CD8-positive, alpha-beta memory T cell (primary cell): ENCODE measurements at regions not wholly inside any gene's neighbourhood (a gene's known extent, or its start where the extent isn't known, plus 50 kb on each side); places are given as distances from the start of the nearest gene placed in this dataset.
"Not testable (repeated sequence)": the region's sequence is repeated elsewhere in the genome, so short reads cannot be mapped to it uniquely, and the experiment has no call there.

Experiments
- CTCF ChIA-PET: fragments of 350-600 bp; sonication (Branson Sonifier 250); formaldehyde crosslinking; loops from one replicate; lab custom pipeline; 2021; ENCODE audit warnings: antibody characterized with exemption; lab: Charles Lee
- POLR2A ChIA-PET: fragments of 350-600 bp; sonication (Branson Sonifier 250); formaldehyde crosslinking; loops from one replicate; lab custom pipeline; 2021; ENCODE audit warnings: antibody characterized with exemption; lab: Charles Lee
- DNase-seq, 5 donors: peaks; one replicate each; pipeline versions ENCODE4 v3.0.0 to v3.0.0-alpha.2; 2020 to 2022; ENCODE audit warnings: mixed read lengths in 1 of 5
- H3K27ac ChIP-seq: one replicate; pipeline ENCODE4 v1.7.0; 2013; ENCODE audit warnings: low read depth, mild to moderate bottlenecking, low read length, moderate library complexity
- H3K27me3 ChIP-seq: 2 replicates; pipeline ENCODE4 v1.7.0; 2013; ENCODE audit warnings: low read length, mild to moderate bottlenecking; ENCODE audit not compliant: insufficient read depth, poor library complexity, severe bottlenecking
- H3K36me3 ChIP-seq: 2 replicates; pipeline ENCODE4 v1.7.0; 2013; ENCODE audit warnings: mild to moderate bottlenecking, low read length, moderate library complexity; ENCODE audit not compliant: insufficient read depth
- H3K4me1 ChIP-seq: 2 replicates; pipeline ENCODE4 v1.7.0; 2013; ENCODE audit warnings: mild to moderate bottlenecking, low read length, moderate library complexity; ENCODE audit not compliant: insufficient read depth
- H3K4me3 ChIP-seq: 2 replicates; pipeline ENCODE4 v1.7.0; 2013; ENCODE audit warnings: mild to moderate bottlenecking, low read length
- H3K9me3 ChIP-seq: 2 replicates; pipeline ENCODE4 v1.7.0; 2013; ENCODE audit warnings: mild to moderate bottlenecking, low read length
- H3K27ac Mint-ChIP-seq, 8 donors: one replicate each; pipeline ENCODE4 v1.8.0; 2020 to 2021; ENCODE audit warnings: mixed read lengths in 8 of 8, mild to moderate bottlenecking in 6 of 8, inconsistent platforms in 3 of 8, moderate library complexity in 3 of 8
- H3K27me3 Mint-ChIP-seq, 2 donors: one replicate each; pipeline ENCODE4 v1.8.0; 2020 to 2021; ENCODE audit warnings: mixed read lengths in 2 of 2, mild to moderate bottlenecking in 1 of 2, moderate library complexity in 1 of 2
- H3K36me3 Mint-ChIP-seq, 3 donors: one replicate each; pipeline ENCODE4 v1.8.0; 2020 to 2021; ENCODE audit warnings: mixed read lengths in 3 of 3, inconsistent platforms in 1 of 3, mild to moderate bottlenecking in 1 of 3
- H3K4me1 Mint-ChIP-seq, 3 donors: one replicate each; pipeline ENCODE4 v1.8.0; 2020 to 2021; ENCODE audit warnings: mixed read lengths in 3 of 3, inconsistent platforms in 1 of 3, mild to moderate bottlenecking in 1 of 3
- H3K4me3 Mint-ChIP-seq, 7 donors: one replicate each; pipeline ENCODE4 v1.8.0; 2020 to 2021; ENCODE audit warnings: mixed read lengths in 7 of 7, mild to moderate bottlenecking in 6 of 7, moderate library complexity in 4 of 7, inconsistent platforms in 2 of 7
- H3K9me3 Mint-ChIP-seq, 5 donors: one replicate each; pipeline ENCODE4 v1.8.0; 2020 to 2022; ENCODE audit warnings: mixed read lengths in 5 of 5, mild to moderate bottlenecking in 3 of 5, moderate library complexity in 2 of 5, inconsistent platforms in 1 of 5

- H3K36me3 ChIP-seq: no peaks in the 10 kb centered on the region
- H3K27me3 ChIP-seq: no peaks in the 10 kb centered on the region
- Mint-ChIP-seq H3K4me3 (no peak overlapping the region), H3K27me3 (peaks cover 0 to 1% of the 10 kb centered on the region in 2 donors), H3K4me1 (no peaks in the 10 kb centered on the region), H3K27ac (no peak overlapping the region), H3K9me3 (peaks cover 0 to 4% (median 0%) of the 10 kb centered on the region in 5 donors), H3K36me3 (no peaks in the 10 kb centered on the region)
- H3K9me3 ChIP-seq: no peaks in the 10 kb centered on the region
- H3K27ac ChIP-seq: no peak overlapping the region
- ChIA-PET POLR2A (no interaction called here), CTCF (no interaction called here)
- H3K4me1 ChIP-seq: no peaks in the 10 kb centered on the region
- H3K4me3 ChIP-seq: no peak overlapping the region
- no peak for DNase-seq
Observed at GRCh38 chr2:122041455-122041854, 286.0 kb downstream of the TSN start.

GRCh38 chr2:122051659-122052058, 296.2 kb downstream of the TSN start:
- POLR2A ChIA-PET, DNase-seq, H3K36me3 Mint-ChIP-seq, H3K4me1 Mint-ChIP-seq, H3K9me3 ChIP-seq, H3K9me3 Mint-ChIP-seq, CTCF ChIA-PET, H3K27ac ChIP-seq, H3K27me3 Mint-ChIP-seq, H3K4me1 ChIP-seq, H3K27ac Mint-ChIP-seq, H3K4me3 ChIP-seq, H3K36me3 ChIP-seq, H3K4me3 Mint-ChIP-seq, H3K27me3 ChIP-seq: not testable (repeated sequence)

- H3K4me3 ChIP-seq: no peak overlapping the region
- no peaks in the 10 kb centered on the region for H3K36me3 ChIP-seq
- ChIA-PET POLR2A (no interaction called here), CTCF (no interaction called here)
- Mint-ChIP-seq H3K27me3 (peaks cover 1 to 5% of the 10 kb centered on the region in 2 donors), H3K36me3 (no peaks in the 10 kb centered on the region), H3K27ac (no peak overlapping the region), H3K4me3 (no peak overlapping the region), H3K9me3 (peaks cover 0 to 8% (median 0%) of the 10 kb centered on the region in 5 donors), H3K4me1 (no peaks in the 10 kb centered on the region)
- no peaks in the 10 kb centered on the region for H3K9me3 ChIP-seq
- no peaks in the 10 kb centered on the region for H3K27me3 ChIP-seq
- no peaks in the 10 kb centered on the region for H3K4me1 ChIP-seq
- DNase-seq: no peak
- no peak overlapping the region for H3K27ac ChIP-seq
Observed at GRCh38 chr2:122055521-122055931, 300.1 kb downstream of the TSN start.

GRCh38 chr2:122056853-122057252, 301.4 kb downstream of the TSN start:
- Histone ChIP-seq H3K4me3 (no peak overlapping the region), H3K27me3 (no peaks in the 10 kb centered on the region), H3K36me3 (no peaks in the 10 kb centered on the region), H3K27ac (no peak overlapping the region), H3K9me3 (no peaks in the 10 kb centered on the region), H3K4me1 (no peaks in the 10 kb centered on the region)
- H3K27ac Mint-ChIP-seq: no peak overlapping the region
- peaks cover 1 to 5% of the 10 kb centered on the region in 2 donors for H3K27me3 Mint-ChIP-seq
- ChIA-PET CTCF (no interaction called here), POLR2A (no interaction called here)
- no peaks in the 10 kb centered on the region for H3K36me3 Mint-ChIP-seq
- H3K9me3 Mint-ChIP-seq: peaks cover 0 to 8% (median 0%) of the 10 kb centered on the region in 5 donors
- DNase-seq: no peak
- H3K4me3 Mint-ChIP-seq: no peak overlapping the region
- no peaks in the 10 kb centered on the region for H3K4me1 Mint-ChIP-seq

GRCh38 chr2:122061206-122061605, 305.8 kb downstream of the TSN start:
- ChIA-PET POLR2A (no interaction called here), CTCF (no interaction called here)
- no peaks in the 10 kb centered on the region for H3K27me3 Mint-ChIP-seq
- no peak for DNase-seq
- no peaks in the 10 kb centered on the region for H3K36me3 ChIP-seq
- H3K27ac ChIP-seq: no peak overlapping the region
- no peak overlapping the region for H3K4me3 ChIP-seq
- no peaks in the 10 kb centered on the region for H3K4me1 ChIP-seq
- no peaks in the 10 kb centered on the region for H3K27me3 ChIP-seq
- H3K4me1 Mint-ChIP-seq: no peaks in the 10 kb centered on the region
- no peaks in the 10 kb centered on the region for H3K9me3 Mint-ChIP-seq
- H3K27ac Mint-ChIP-seq: no peak overlapping the region
- H3K9me3 ChIP-seq: no peaks in the 10 kb centered on the region
- no peaks in the 10 kb centered on the region for H3K36me3 Mint-ChIP-seq
- no peak overlapping the region for H3K4me3 Mint-ChIP-seq

GRCh38 chr2:122061831-122062230, 306.4 kb downstream of the TSN start:
- Mint-ChIP-seq H3K4me1 (no peaks in the 10 kb centered on the region), H3K4me3 (no peak overlapping the region), H3K27me3 (no peaks in the 10 kb centered on the region), H3K36me3 (no peaks in the 10 kb centered on the region), H3K27ac (no peak overlapping the region), H3K9me3 (no peaks in the 10 kb centered on the region)
- H3K9me3 ChIP-seq: no peaks in the 10 kb centered on the region
- no peak overlapping the region for H3K27ac ChIP-seq
- CTCF ChIA-PET: no interaction called here
- POLR2A ChIA-PET: no interaction called here
- H3K36me3 ChIP-seq: no peaks in the 10 kb centered on the region
- no peak overlapping the region for H3K4me3 ChIP-seq
- no peaks in the 10 kb centered on the region for H3K27me3 ChIP-seq
- DNase-seq: no peak
- no peaks in the 10 kb centered on the region for H3K4me1 ChIP-seq

GRCh38 chr2:122062506-122062905, 307.1 kb downstream of the TSN start:
- no peak for DNase-seq
- H3K36me3 ChIP-seq: no peaks in the 10 kb centered on the region
- ChIA-PET CTCF (no interaction called here), POLR2A (no interaction called here)
- no peak overlapping the region for H3K27ac Mint-ChIP-seq
- H3K27ac ChIP-seq: no peak overlapping the region
- H3K27me3 Mint-ChIP-seq: no peaks in the 10 kb centered on the region
- no peaks in the 10 kb centered on the region for H3K36me3 Mint-ChIP-seq
- H3K9me3 Mint-ChIP-seq: no peaks in the 10 kb centered on the region
- H3K27me3 ChIP-seq: no peaks in the 10 kb centered on the region
- H3K9me3 ChIP-seq: no peaks in the 10 kb centered on the region
- no peak overlapping the region for H3K4me3 Mint-ChIP-seq
- H3K4me1 ChIP-seq: no peaks in the 10 kb centered on the region
- no peak overlapping the region for H3K4me3 ChIP-seq
- H3K4me1 Mint-ChIP-seq: no peaks in the 10 kb centered on the region

GRCh38 chr2:122063716-122064115, 308.3 kb downstream of the TSN start:
- no peaks in the 10 kb centered on the region for H3K27me3 ChIP-seq
- Mint-ChIP-seq H3K36me3 (no peaks in the 10 kb centered on the region), H3K27ac (no peak overlapping the region), H3K9me3 (no peaks in the 10 kb centered on the region), H3K27me3 (no peaks in the 10 kb centered on the region), H3K4me1 (no peaks in the 10 kb centered on the region), H3K4me3 (no peak overlapping the region)
- no peak for DNase-seq
- POLR2A ChIA-PET: no interaction called here
- CTCF ChIA-PET: no interaction called here
- no peak overlapping the region for H3K27ac ChIP-seq
- no peaks in the 10 kb centered on the region for H3K4me1 ChIP-seq
- H3K36me3 ChIP-seq: no peaks in the 10 kb centered on the region
- no peaks in the 10 kb centered on the region for H3K9me3 ChIP-seq
- H3K4me3 ChIP-seq: no peak overlapping the region

GRCh38 chr2:122070241-122070731, 314.8 kb downstream of the TSN start:
- no peaks in the 10 kb centered on the region for H3K27me3 ChIP-seq
- CTCF ChIA-PET: no interaction called here
- Mint-ChIP-seq H3K4me1 (no peaks in the 10 kb centered on the region), H3K9me3 (no peaks in the 10 kb centered on the region), H3K27me3 (peaks cover 0 to 2% of the 10 kb centered on the region in 2 donors), H3K36me3 (no peaks in the 10 kb centered on the region), H3K27ac (no peak overlapping the region), H3K4me3 (no peak overlapping the region)
- no peaks in the 10 kb centered on the region for H3K9me3 ChIP-seq
- no peaks in the 10 kb centered on the region for H3K4me1 ChIP-seq
- POLR2A ChIA-PET: no interaction called here
- DNase-seq: no peak
- H3K27ac ChIP-seq: no peak overlapping the region
- no peaks in the 10 kb centered on the region for H3K36me3 ChIP-seq
- no peak overlapping the region for H3K4me3 ChIP-seq
